Endodermal cell (in vitro differentiated cells): ENCODE measurements at regions not wholly inside any gene's neighbourhood (a gene's known extent, or its start where the extent isn't known, plus 50 kb on each side); places are given as distances from the start of the nearest gene placed in this dataset.

Source experiments
- DNase-seq: peaks from one replicate; pipeline ENCODE4 v3.0.0-alpha.2; 2017
- H3K27ac ChIP-seq: 2 replicates; pipeline ENCODE4 v1.5.1; 2013; ENCODE audit warnings: mild to moderate bottlenecking, low read depth, low read length, moderate library complexity
- H3K27me3 ChIP-seq: 2 replicates; pipeline ENCODE4 v1.6.1; 2013; ENCODE audit warnings: mild to moderate bottlenecking, low read length, moderate library complexity; ENCODE audit not compliant: insufficient read depth, control insufficient read depth, poor library complexity, severe bottlenecking
- H3K36me3 ChIP-seq: 2 replicates; pipeline ENCODE4 v1.7.0; 2013; ENCODE audit warnings: mild to moderate bottlenecking, low read length, moderate library complexity; ENCODE audit not compliant: control insufficient read depth, insufficient read depth
- H3K4me1 ChIP-seq: one replicate; pipeline ENCODE4 v1.7.0; 2013; ENCODE audit warnings: low read length; ENCODE audit not compliant: control insufficient read depth, insufficient read depth
- H3K4me3 ChIP-seq: 2 replicates; pipeline ENCODE4 v1.5.1; 2013; ENCODE audit warnings: mild to moderate bottlenecking, low read length, moderate library complexity
- H3K9ac ChIP-seq: 2 replicates; pipeline ENCODE4 v1.6.1; 2013; ENCODE audit warnings: mild to moderate bottlenecking, low read length, moderate library complexity; ENCODE audit not compliant: poor library complexity, severe bottlenecking; ENCODE audit errors: extremely low read depth
- H3K9me3 ChIP-seq: 2 replicates; pipeline ENCODE4 v1.6.1; 2013; ENCODE audit warnings: mild to moderate bottlenecking, low read length, moderate library complexity; ENCODE audit not compliant: control insufficient read depth
- H3K27ac Mint-ChIP-seq: 2 replicates; pipeline ENCODE4 v1.8.0; 2020; ENCODE audit warnings: mixed read lengths
- H3K27me3 Mint-ChIP-seq: 2 replicates; pipeline ENCODE4 v1.8.0; 2021; ENCODE audit warnings: mild to moderate bottlenecking, mixed read lengths; ENCODE audit not compliant: insufficient read depth
- H3K36me3 Mint-ChIP-seq: 2 replicates; pipeline ENCODE4 v1.8.0; 2020; ENCODE audit warnings: low read depth, mixed read lengths
- H3K4me1 Mint-ChIP-seq: 2 replicates; pipeline ENCODE4 v1.8.0; 2020; ENCODE audit warnings: mixed read lengths
- H3K4me3 Mint-ChIP-seq: 2 replicates; pipeline ENCODE4 v1.8.0; 2020; ENCODE audit warnings: mild to moderate bottlenecking, moderate library complexity, mixed read lengths
- H3K9me3 Mint-ChIP-seq: 2 replicates; pipeline ENCODE4 v1.8.0; 2020; ENCODE audit warnings: mild to moderate bottlenecking, mixed read lengths
- WGBS, 2 experiments: methylation state at CpG; one replicate each; pipeline versions ENCODE4 v1.1.5 to v1.1.7; 2013; ENCODE audit warnings: missing lambda C conversion rate in 2 of 2, mixed read lengths in 1 of 2; ENCODE audit not compliant: insufficient coverage in 1 of 2, insufficient read length in 1 of 2; 5-methylcytosine and 5-hydroxymethylcytosine counted together
- TF ChIP-seq, protein P1 (sequence below): fragments of 200-600 bp; sonication (generic); conservative IDR thresholded peaks from 2 replicates; pipeline ENCODE4 v1.5.0; 2021; ENCODE audit warnings: antibody characterized with exemption, mild to moderate bottlenecking

DNA sequence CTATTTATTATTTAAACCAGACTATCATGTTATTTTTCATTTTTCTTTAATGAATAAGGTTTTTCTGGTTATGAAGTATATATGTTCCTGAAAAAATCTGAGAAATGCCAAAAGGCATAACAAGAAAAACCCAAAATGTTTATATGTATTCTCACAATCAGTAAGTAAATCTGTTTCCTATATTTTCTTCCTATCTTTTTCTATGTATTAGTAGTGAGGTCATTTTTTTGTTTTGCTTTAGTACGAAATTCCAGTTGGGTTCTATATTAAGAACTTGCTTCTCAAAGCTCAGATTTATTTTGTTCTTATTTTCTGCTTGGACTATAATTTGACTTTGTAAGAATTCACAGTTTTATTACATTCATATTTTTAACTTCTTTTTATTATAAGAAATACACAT, 287.5 kb upstream of the NFE2L3 start:
- Histone ChIP-seq H3K4me3 (no peak overlapping the region), H3K36me3 (no peaks in the 10 kb centered on the region), H3K9ac (no peak overlapping the region), H3K9me3 (no peaks in the 10 kb centered on the region), H3K4me1 (no peaks in the 10 kb centered on the region), H3K27me3 (peaks cover 43% of the 10 kb centered on the region), H3K27ac (no peak overlapping the region)
- Mint-ChIP-seq H3K9me3 (no peaks in the 10 kb centered on the region), H3K36me3 (no peaks in the 10 kb centered on the region), H3K4me1 (peaks cover 5% of the 10 kb centered on the region), H3K27me3 (peaks cover 53% of the 10 kb centered on the region), H3K4me3 (no peak overlapping the region), H3K27ac (no peak overlapping the region)
- no peak for DNase-seq
- WGBS, 2 experiments = no CpG with 5 or more reads among the region's 1 CpG
- TF ChIP-seq, protein P1, sequence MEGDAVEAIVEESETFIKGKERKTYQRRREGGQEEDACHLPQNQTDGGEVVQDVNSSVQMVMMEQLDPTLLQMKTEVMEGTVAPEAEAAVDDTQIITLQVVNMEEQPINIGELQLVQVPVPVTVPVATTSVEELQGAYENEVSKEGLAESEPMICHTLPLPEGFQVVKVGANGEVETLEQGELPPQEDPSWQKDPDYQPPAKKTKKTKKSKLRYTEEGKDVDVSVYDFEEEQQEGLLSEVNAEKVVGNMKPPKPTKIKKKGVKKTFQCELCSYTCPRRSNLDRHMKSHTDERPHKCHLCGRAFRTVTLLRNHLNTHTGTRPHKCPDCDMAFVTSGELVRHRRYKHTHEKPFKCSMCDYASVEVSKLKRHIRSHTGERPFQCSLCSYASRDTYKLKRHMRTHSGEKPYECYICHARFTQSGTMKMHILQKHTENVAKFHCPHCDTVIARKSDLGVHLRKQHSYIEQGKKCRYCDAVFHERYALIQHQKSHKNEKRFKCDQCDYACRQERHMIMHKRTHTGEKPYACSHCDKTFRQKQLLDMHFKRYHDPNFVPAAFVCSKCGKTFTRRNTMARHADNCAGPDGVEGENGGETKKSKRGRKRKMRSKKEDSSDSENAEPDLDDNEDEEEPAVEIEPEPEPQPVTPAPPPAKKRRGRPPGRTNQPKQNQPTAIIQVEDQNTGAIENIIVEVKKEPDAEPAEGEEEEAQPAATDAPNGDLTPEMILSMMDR = no peak

GRCh38 chr7:25864943-25865751, 286.9 kb upstream of the NFE2L3 start:
- Histone ChIP-seq H3K4me3 (no peak overlapping the region), H3K27me3 (peaks cover 37% of the 10 kb centered on the region), H3K27ac (no peak overlapping the region), H3K9me3 (no peaks in the 10 kb centered on the region), H3K9ac (no peak overlapping the region), H3K4me1 (no peaks in the 10 kb centered on the region), H3K36me3 (no peaks in the 10 kb centered on the region)
- Mint-ChIP-seq H3K9me3 (no peaks in the 10 kb centered on the region), H3K36me3 (no peaks in the 10 kb centered on the region), H3K27me3 (peaks cover 59% of the 10 kb centered on the region), H3K4me3 (no peak overlapping the region), H3K27ac (no peak overlapping the region), H3K4me1 (peaks cover 10% of the 10 kb centered on the region)
- 81 to 94% methylated on average over 3 of the region's 3 CpGs for WGBS, 2 experiments
- TF ChIP-seq, protein P1 = no peak
- no peak for DNase-seq

GRCh38 chr7:25868509-25868908, 283.5 kb upstream of the NFE2L3 start:
- TF ChIP-seq, protein P1 = no peak
- Histone ChIP-seq H3K27me3 (peaks cover 16% of the 10 kb centered on the region), H3K9ac (no peak overlapping the region), H3K36me3 (no peaks in the 10 kb centered on the region), H3K9me3 (no peaks in the 10 kb centered on the region), H3K4me3 (no peak overlapping the region), H3K4me1 (no peaks in the 10 kb centered on the region), H3K27ac (no peak overlapping the region)
- H3K4me1 Mint-ChIP-seq = peaks cover 11% of the 10 kb centered on the region
- 96 to 100% methylated on average over 1 of the region's 1 CpG for whole genome bisulfite sequencing, 2 experiments
- H3K9me3 Mint-ChIP-seq = no peaks in the 10 kb centered on the region
- DNase-seq = no peak
- H3K27me3 Mint-ChIP-seq = peaks cover 63% of the 10 kb centered on the region
- H3K4me3 Mint-ChIP-seq = no peak overlapping the region
- H3K36me3 Mint-ChIP-seq = no peaks in the 10 kb centered on the region
- no peak overlapping the region for H3K27ac Mint-ChIP-seq
